ENCODE measurements at regions not wholly inside any gene's neighbourhood (a gene's known extent, or its start where the extent isn't known, plus 50 kb on each side); places are given as distances from the start of the nearest gene placed in this dataset.

GRCh38 chr18:39911716-39912115 is 2043.3 kb upstream of the PIK3C3 start:
- no peak for DNase-seq (ENCODE audit: extremely low spot score)
- Histone ChIP-seq H3K36me3 (ENCODE audit: insufficient read depth) (no peaks in the 10 kb centered on the region), H3K4me1 (ENCODE audit: insufficient read depth) (no peaks in the 10 kb centered on the region)

GRCh38 chr18:39909706-39910105 is 2045.3 kb upstream of the PIK3C3 start:
- 60% methylated on average over 4 of the region's 4 CpGs for WGBS

More at GRCh38 chr18:39911716-39912115, 2043.3 kb upstream of the PIK3C3 start:
- H3K4me3 ChIP-seq (ENCODE audit: low read depth, low read length): no peak overlapping the region
- H3K27ac ChIP-seq (ENCODE audit: low read depth): no peak overlapping the region

GRCh38 chr18:39886136-39886535 is 2068.9 kb upstream of the PIK3C3 start:
- DNase-seq (ENCODE audit: extremely low spot score): no peak
- no peaks in the 10 kb centered on the region for H3K4me1 ChIP-seq (ENCODE audit: insufficient read depth)
- 94% methylated on average over 1 of the region's 1 CpG for WGBS
- H3K4me3 ChIP-seq (ENCODE audit: low read depth, low read length): no peak overlapping the region
- no peak overlapping the region for H3K27ac ChIP-seq (ENCODE audit: low read depth)
- no peaks in the 10 kb centered on the region for H3K36me3 ChIP-seq (ENCODE audit: insufficient read depth)

More at GRCh38 chr18:39909706-39910105, 2045.3 kb upstream of the PIK3C3 start:
- H3K27ac ChIP-seq (ENCODE audit: low read depth): no peak overlapping the region
- no peaks in the 10 kb centered on the region for H3K4me1 ChIP-seq (ENCODE audit: insufficient read depth)
- H3K36me3 ChIP-seq (ENCODE audit: insufficient read depth): no peaks in the 10 kb centered on the region
- H3K4me3 ChIP-seq (ENCODE audit: low read depth, low read length): no peak overlapping the region
- DNase-seq (ENCODE audit: extremely low spot score): no peak

GRCh38 chr18:39872651-39873050 is 2082.4 kb upstream of the PIK3C3 start:
- 61% methylated on average over 1 of the region's 1 CpG for WGBS
- Histone ChIP-seq H3K4me1 (ENCODE audit: insufficient read depth) (no peaks in the 10 kb centered on the region), H3K27ac (ENCODE audit: low read depth) (no peak overlapping the region), H3K4me3 (ENCODE audit: low read depth, low read length) (no peak overlapping the region), H3K36me3 (ENCODE audit: insufficient read depth) (no peaks in the 10 kb centered on the region)
- DNase-seq (ENCODE audit: extremely low spot score): no peak

GRCh38 chr18:39871961-39872360 is 2083.1 kb upstream of the PIK3C3 start:
- no peak overlapping the region for H3K4me3 ChIP-seq (ENCODE audit: low read depth, low read length)
- H3K27ac ChIP-seq (ENCODE audit: low read depth): no peak overlapping the region
- no peaks in the 10 kb centered on the region for H3K36me3 ChIP-seq (ENCODE audit: insufficient read depth)
- DNase-seq (ENCODE audit: extremely low spot score): no peak
- no peaks in the 10 kb centered on the region for H3K4me1 ChIP-seq (ENCODE audit: insufficient read depth)
- 83% methylated on average over 3 of the region's 3 CpGs for WGBS

- no peak for DNase-seq (ENCODE audit: extremely low spot score)
- WGBS: 70% methylated on average over 3 of the region's 3 CpGs
- Histone ChIP-seq H3K27ac (ENCODE audit: low read depth) (no peak overlapping the region), H3K4me3 (ENCODE audit: low read depth, low read length) (no peak overlapping the region), H3K36me3 (ENCODE audit: insufficient read depth) (no peaks in the 10 kb centered on the region), H3K4me1 (ENCODE audit: insufficient read depth) (no peaks in the 10 kb centered on the region)
Observed at GRCh38 chr18:39870591-39870990, 2084.4 kb upstream of the PIK3C3 start.

GRCh38 chr18:39863916-39864315 is 2091.1 kb upstream of the PIK3C3 start:
- no peak overlapping the region for H3K4me3 ChIP-seq (ENCODE audit: low read depth, low read length)
- 67% methylated on average over 2 of the region's 2 CpGs for WGBS

GRCh38 chr18:39862341-39862740 is 2092.7 kb upstream of the PIK3C3 start:
- WGBS: 96% methylated on average over 2 of the region's 2 CpGs
- Histone ChIP-seq H3K27ac (ENCODE audit: low read depth) (no peak overlapping the region), H3K36me3 (ENCODE audit: insufficient read depth) (no peaks in the 10 kb centered on the region), H3K4me3 (ENCODE audit: low read depth, low read length) (no peak overlapping the region), H3K4me1 (ENCODE audit: insufficient read depth) (no peaks in the 10 kb centered on the region)
- no peak for DNase-seq (ENCODE audit: extremely low spot score)

More at GRCh38 chr18:39863916-39864315, 2091.1 kb upstream of the PIK3C3 start:
- H3K27ac ChIP-seq (ENCODE audit: low read depth): no peak overlapping the region
- DNase-seq (ENCODE audit: extremely low spot score): no peak
- no peaks in the 10 kb centered on the region for H3K4me1 ChIP-seq (ENCODE audit: insufficient read depth)
- H3K36me3 ChIP-seq (ENCODE audit: insufficient read depth): no peaks in the 10 kb centered on the region

- DNase-seq (ENCODE audit: extremely low spot score): no peak
- Histone ChIP-seq H3K36me3 (ENCODE audit: insufficient read depth) (no peaks in the 10 kb centered on the region), H3K4me1 (ENCODE audit: insufficient read depth) (no peaks in the 10 kb centered on the region), H3K4me3 (ENCODE audit: low read depth, low read length) (no peak overlapping the region), H3K27ac (ENCODE audit: low read depth) (no peak overlapping the region)
- 76% methylated on average over 3 of the region's 3 CpGs for WGBS
Observed at GRCh38 chr18:39854291-39854690, 2100.7 kb upstream of the PIK3C3 start.

GRCh38 chr18:39846265-39846664 is 2108.8 kb upstream of the PIK3C3 start:
- Histone ChIP-seq H3K4me3 (ENCODE audit: low read depth, low read length) (no peak overlapping the region), H3K36me3 (ENCODE audit: insufficient read depth) (no peaks in the 10 kb centered on the region), H3K4me1 (ENCODE audit: insufficient read depth) (no peaks in the 10 kb centered on the region), H3K27ac (ENCODE audit: low read depth) (no peak overlapping the region)
- DNase-seq (ENCODE audit: extremely low spot score): peak; percentile 75
- 27% methylated on average over 5 of the region's 5 CpGs for WGBS

- DNase-seq (ENCODE audit: extremely low spot score): no peak
- Histone ChIP-seq H3K4me3 (ENCODE audit: low read depth, low read length) (no peak overlapping the region), H3K36me3 (ENCODE audit: insufficient read depth) (no peaks in the 10 kb centered on the region), H3K27ac (ENCODE audit: low read depth) (no peak overlapping the region), H3K4me1 (ENCODE audit: insufficient read depth) (no peaks in the 10 kb centered on the region)
- WGBS: 83% methylated on average over 1 of the region's 1 CpG
Observed at GRCh38 chr18:39845631-39846030, 2109.4 kb upstream of the PIK3C3 start.

GRCh38 chr18:39845106-39845505 is 2109.9 kb upstream of the PIK3C3 start:
- WGBS: 83% methylated on average over 2 of the region's 2 CpGs
- DNase-seq (ENCODE audit: extremely low spot score): no peak
- Histone ChIP-seq H3K4me1 (ENCODE audit: insufficient read depth) (no peaks in the 10 kb centered on the region), H3K4me3 (ENCODE audit: low read depth, low read length) (no peak overlapping the region), H3K27ac (ENCODE audit: low read depth) (no peak overlapping the region), H3K36me3 (ENCODE audit: insufficient read depth) (no peaks in the 10 kb centered on the region)

GRCh38 chr18:39843546-39843945 is 2111.5 kb upstream of the PIK3C3 start:
- H3K4me1 ChIP-seq (ENCODE audit: insufficient read depth): no peaks in the 10 kb centered on the region
- no peak overlapping the region for H3K4me3 ChIP-seq (ENCODE audit: low read depth, low read length)
- no peak overlapping the region for H3K27ac ChIP-seq (ENCODE audit: low read depth)
- WGBS: 93% methylated on average over 4 of the region's 4 CpGs
- DNase-seq (ENCODE audit: extremely low spot score): no peak
- H3K36me3 ChIP-seq (ENCODE audit: insufficient read depth): no peaks in the 10 kb centered on the region

GRCh38 chr18:39842366-39842914 is 2112.6 kb upstream of the PIK3C3 start:
- no peak overlapping the region for H3K27ac ChIP-seq (ENCODE audit: low read depth)
- H3K4me3 ChIP-seq (ENCODE audit: low read depth, low read length): no peak overlapping the region
- no peaks in the 10 kb centered on the region for H3K4me1 ChIP-seq (ENCODE audit: insufficient read depth)
- H3K36me3 ChIP-seq (ENCODE audit: insufficient read depth): no peaks in the 10 kb centered on the region
- WGBS: 77% methylated on average over 9 of the region's 9 CpGs
- no peak for DNase-seq (ENCODE audit: extremely low spot score)
